GM10266 (cell line): ENCODE measurements at regions not wholly inside any gene's neighbourhood (a gene's known extent, or its start where the extent isn't known, plus 50 kb on each side); places are given as distances from the start of the nearest gene placed in this dataset.

Experiments used
- DNase-seq: peaks from one replicate; pipeline ENCODE4 v3.0.0; 2012; ENCODE audit errors: extremely low spot score
- CTCF ChIP-seq: IDR thresholded peaks from 2 replicates; pipeline ENCODE4 v1.5.1; 2012; ENCODE audit warnings: mild to moderate bottlenecking, low read depth; ENCODE audit not compliant: control insufficient read depth, insufficient read depth; ENCODE audit errors: missing control alignments

- no peak for TF ChIP-seq CTCF
- DNase-seq: no peak
Observed at GRCh38 chr1:98328855-98329254, 332.7 kb upstream of the SNX7 start.

GRCh38 chr1:98327220-98327861, 334.2 kb upstream of the SNX7 start:
- DNase-seq: no peak
- TF ChIP-seq CTCF: no peak

GRCh38 chr1:98325646-98326440, 335.7 kb upstream of the SNX7 start:
- DNase-seq: no peak
- no peak for TF ChIP-seq CTCF

GRCh38 chr1:98323906-98324358, 337.6 kb upstream of the SNX7 start:
- DNase-seq: no peak
- no peak for TF ChIP-seq CTCF

GRCh38 chr1:98323388-98323787, 338.1 kb upstream of the SNX7 start:
- TF ChIP-seq CTCF: no peak
- DNase-seq: no peak

GRCh38 chr1:98322966-98323365, 338.6 kb upstream of the SNX7 start:
- TF ChIP-seq CTCF: no peak
- DNase-seq: no peak

GRCh38 chr1:98322086-98322485, 339.4 kb upstream of the SNX7 start:
- no peak for DNase-seq

More at GRCh38 chr1:98322086-98322485, 339.4 kb upstream of the SNX7 start:
- no peak for TF ChIP-seq CTCF
